B cell (primary cell): ENCODE measurements at regions not wholly inside any gene's neighbourhood (a gene's known extent, or its start where the extent isn't known, plus 50 kb on each side); places are given as distances from the start of the nearest gene placed in this dataset.

Source experiments
- ATAC-seq: fragments of 200-7000 bp; cut with Tn5 transposase; one replicate; pipeline ENCODE4 v1.10.0; 2021; ENCODE audit warnings: low read depth, mild to moderate bottlenecking, moderate number of reproducible peaks, moderate library complexity
- CTCF ChIA-PET: fragments of 350-600 bp; sonication (Branson Sonifier 250); formaldehyde crosslinking; loops from one replicate; lab custom pipeline; 2021; ENCODE audit warnings: antibody characterized with exemption, inconsistent platforms; lab: Charles Lee
- POLR2A ChIA-PET: fragments of 350-600 bp; sonication (Branson Sonifier 250); formaldehyde crosslinking; loops from one replicate; lab custom pipeline; 2021; ENCODE audit warnings: antibody characterized with exemption; lab: Charles Lee
- DNase-seq: peaks from one replicate; pipeline ENCODE4 v3.0.0; 2013
- H2AFZ ChIP-seq: 2 replicates; pipeline ENCODE4 v1.6.1; 2012; ENCODE audit warnings: mild to moderate bottlenecking, low read depth, low read length; ENCODE audit not compliant: insufficient read depth, poor library complexity, severe bottlenecking
- H3K27ac ChIP-seq, 2 donors: 1 replicate in 1 of 2; 2 replicates in 1 of 2; pipeline ENCODE4 v1.5.1; 2012 to 2013; ENCODE audit warnings: low read length in 2 of 2, mild to moderate bottlenecking in 2 of 2, moderate library complexity in 1 of 2
- H3K27me3 ChIP-seq, 4 experiments: fragments of 200-600 bp in 1 of 4; sonication (generic) in 1 of 4; replicated peaks in 1 of 4; 1 replicate in 2 of 4; 2 replicates in 2 of 4; pipeline versions ENCODE4 v1.6.1 to v1.7.0; 2013 to 2016; ENCODE audit warnings: low read length in 3 of 4, mild to moderate bottlenecking in 2 of 4, mixed read lengths in 1 of 4, moderate library complexity in 1 of 4; ENCODE audit not compliant: insufficient read depth in 4 of 4, control insufficient read depth in 3 of 4; ENCODE audit errors: control extremely low read depth in 1 of 4
- H3K36me3 ChIP-seq, 2 experiments: replicated peaks in 1 of 2; 1 replicate in 1 of 2; 2 replicates in 1 of 2; pipeline versions ENCODE4 v1.6.1 to v1.7.1; 2013; ENCODE audit warnings: low read length in 1 of 2; ENCODE audit not compliant: insufficient read depth in 2 of 2, control insufficient read depth in 1 of 2; ENCODE audit errors: control extremely low read depth in 1 of 2, extremely low read depth in 1 of 2
- H3K4me1 ChIP-seq, 2 donors: fragments of 200-600 bp in 1 of 2; sonication (generic) in 1 of 2; 1 replicate in 1 of 2; 2 replicates in 1 of 2; pipeline versions ENCODE4 v1.5.1 to v1.6.1; 2013 to 2017; ENCODE audit warnings: low read length in 2 of 2; ENCODE audit not compliant: control insufficient read depth in 2 of 2, insufficient read depth in 2 of 2
- H3K4me2 ChIP-seq: replicated peaks from 2 replicates; pipeline ENCODE3; 2012; ENCODE audit warnings: mild to moderate bottlenecking, low read depth, low read length; ENCODE audit not compliant: poor library complexity, severe bottlenecking
- H3K4me3 ChIP-seq, 5 experiments: fragments of 200-600 bp in 1 of 5; sonication (generic) in 1 of 5; 1 replicate in 3 of 5; 2 replicates in 2 of 5; pipeline versions ENCODE4 v1.5.1 to v1.7.0; 2011 to 2016; ENCODE audit warnings: low read length in 4 of 5, mild to moderate bottlenecking in 4 of 5, low read depth in 2 of 5, control low read depth in 1 of 5, moderate library complexity in 1 of 5; ENCODE audit not compliant: insufficient read depth in 1 of 5; ENCODE audit errors: control extremely low read depth in 1 of 5, extremely low read depth in 1 of 5
- H3K79me2 ChIP-seq: fragments of 200-600 bp; sonication (generic); one replicate; pipeline ENCODE4 v1.6.0; 2016; ENCODE audit warnings: low read length; ENCODE audit not compliant: control insufficient read depth, insufficient read depth
- H3K9ac ChIP-seq: fragments of 200-600 bp; sonication (generic); 2 replicates; pipeline ENCODE4 v1.6.1; 2017; ENCODE audit warnings: mild to moderate bottlenecking, low read length, moderate library complexity
- H3K9me3 ChIP-seq, 3 donors: one replicate each; pipeline versions ENCODE4 v1.6.1 to v1.7.1; 2013; ENCODE audit warnings: low read length in 2 of 3; ENCODE audit not compliant: control insufficient read depth in 2 of 3, insufficient read depth in 1 of 3; ENCODE audit errors: control extremely low read depth in 1 of 3
- H4K20me1 ChIP-seq: 2 replicates; pipeline ENCODE4 v1.6.0; 2012; ENCODE audit warnings: mild to moderate bottlenecking, low read length; ENCODE audit not compliant: insufficient read depth, control insufficient read depth, poor library complexity, severe bottlenecking
- H3K27ac Mint-ChIP-seq: one replicate; pipeline ENCODE4 v1.8.0; 2021; ENCODE audit warnings: mixed read lengths
- H3K27me3 Mint-ChIP-seq: one replicate; pipeline ENCODE4 v1.8.0; 2021; ENCODE audit warnings: mixed read lengths
- H3K4me1 Mint-ChIP-seq: one replicate; pipeline ENCODE4 v1.8.0; 2021; ENCODE audit warnings: mixed read lengths
- H3K4me3 Mint-ChIP-seq: one replicate; pipeline ENCODE4 v1.8.0; 2021; ENCODE audit warnings: mixed read lengths
- H3K9me3 Mint-ChIP-seq: one replicate; pipeline ENCODE4 v1.8.0; 2022; ENCODE audit warnings: mixed read lengths; ENCODE audit not compliant: insufficient read depth
- CTCF ChIP-seq: fragments of 200-600 bp; IDR thresholded peaks from one replicate; pipeline ENCODE4 v1.8.0; 2022; ENCODE audit warnings: antibody characterized with exemption, mild to moderate bottlenecking
- EZH2 ChIP-seq: IDR thresholded peaks from 2 replicates; pipeline ENCODE4 v1.6.1; 2012; ENCODE audit warnings: borderline replicate concordance, low read depth, mild to moderate bottlenecking, moderate library complexity, low read length; ENCODE audit not compliant: insufficient read depth, poor library complexity, severe bottlenecking
- WGBS: methylation state at CpG from one replicate; pipeline ENCODE4 v1.1.5; 2013; ENCODE audit warnings: missing lambda C conversion rate; ENCODE audit not compliant: insufficient coverage; 5-methylcytosine and 5-hydroxymethylcytosine counted together
- intact Hi-C: fragments of 100-400 bp; cut with micrococcal nuclease; formaldehyde crosslinking; loops from one replicate; pipeline ENCODE4 v1.10.0; 2022

- Histone ChIP-seq H3K9ac (no peak overlapping the region), H3K27me3 (no peaks in the 10 kb centered on the region), H3K79me2 (no peaks in the 10 kb centered on the region), H2AFZ (no peak overlapping the region), H3K36me3 (no peaks in the 10 kb centered on the region), H3K4me1 (no peaks in the 10 kb centered on the region), H3K4me2 (no peak overlapping the region), H3K4me3 (no peak overlapping the region), H4K20me1 (no peaks in the 10 kb centered on the region), H3K9me3 (peaks cover 0 to 2% (median 0%) of the 10 kb centered on the region in 3 donors), H3K27ac (no peak overlapping the region)
- intact Hi-C loops = no loop called here
- Mint-ChIP-seq H3K4me3 (no peak overlapping the region), H3K4me1 (no peaks in the 10 kb centered on the region), H3K27me3 (no peaks in the 10 kb centered on the region), H3K9me3 (peaks cover 5% of the 10 kb centered on the region), H3K27ac (no peak overlapping the region)
- ATAC-seq = no peak
- no peak for TF ChIP-seq CTCF
- TF ChIP-seq EZH2 = no peak
- no CpG with 5 or more reads among the region's 3 CpGs for WGBS
- ChIA-PET POLR2A (no interaction called here), CTCF (no interaction called here)
- no peak for DNase-seq
Observed at GRCh38 chr16:51402785-51403184, 251.7 kb upstream of the SALL1 start.

GRCh38 chr16:51402298-51402697, 251.2 kb upstream of the SALL1 start:
- H3K4me3 Mint-ChIP-seq = no peak overlapping the region

More at GRCh38 chr16:51402298-51402697, 251.2 kb upstream of the SALL1 start:
- H3K27ac ChIP-seq = no peak overlapping the region
- H3K4me1 ChIP-seq = no peaks in the 10 kb centered on the region
- H3K27me3 ChIP-seq = no peaks in the 10 kb centered on the region
- no peaks in the 10 kb centered on the region for H3K36me3 ChIP-seq
- WGBS = no CpG with 5 or more reads among the region's 1 CpG
- Mint-ChIP-seq H3K27ac (no peak overlapping the region), H3K9me3 (peaks cover 5% of the 10 kb centered on the region), H3K4me1 (no peaks in the 10 kb centered on the region), H3K27me3 (no peaks in the 10 kb centered on the region)
- no peaks in the 10 kb centered on the region for H3K79me2 ChIP-seq
- H3K9ac ChIP-seq = no peak overlapping the region
- H3K9me3 ChIP-seq = peaks cover 0 to 2% (median 0%) of the 10 kb centered on the region in 3 donors
- ATAC-seq (no peak), DNase-seq (no peak)
- H4K20me1 ChIP-seq = no peaks in the 10 kb centered on the region
- H2AFZ ChIP-seq = no peak overlapping the region
- H3K4me2 ChIP-seq = no peak overlapping the region
- ChIA-PET CTCF (no interaction called here), POLR2A (no interaction called here)
- intact Hi-C loops = no loop called here
- TF ChIP-seq CTCF (no peak), EZH2 (no peak)
- H3K4me3 ChIP-seq = no peak overlapping the region
